Middle frontal gyrus (tissue), 1 donor: ENCODE measurements at regions not wholly inside any gene's neighbourhood (a gene's known extent, or its start where the extent isn't known, plus 50 kb on each side); places are given as distances from the start of the nearest gene placed in this dataset.
A peak's percentile ranks its signal among the peaks of the same experiment; 100 is the strongest.
"Not testable (repeated sequence)": the region's sequence is repeated elsewhere in the genome, so short reads cannot be mapped to it uniquely, and the experiment has no call there.

ENCODE experiments used
- DNase-seq: peaks from one replicate; pipeline ENCODE4 v3.0.0-alpha.2; 2015; ENCODE audit warnings: low spot score; ENCODE audit errors: extremely low spot score

DNA sequence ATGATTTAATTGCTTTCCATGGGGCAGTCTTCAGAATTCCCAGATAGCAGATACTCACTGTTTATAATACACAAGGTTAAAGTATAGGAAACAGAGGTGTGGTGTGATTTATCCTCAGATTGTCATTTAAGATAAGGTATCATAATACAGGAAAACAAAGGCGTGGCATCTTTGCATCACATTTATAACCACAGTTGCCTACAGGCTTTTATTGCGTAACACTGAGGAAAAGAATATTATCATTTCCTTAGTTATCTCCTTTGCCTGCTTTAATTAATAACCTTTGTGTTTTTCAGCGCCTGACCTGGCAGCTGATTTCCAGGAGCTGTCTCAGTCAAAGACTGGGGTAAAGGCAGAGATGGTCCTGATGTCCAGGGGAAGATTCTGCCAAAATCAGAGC lies 68.8 kb downstream of the SSX7 start:
- DNase-seq, result no peak

DNA sequence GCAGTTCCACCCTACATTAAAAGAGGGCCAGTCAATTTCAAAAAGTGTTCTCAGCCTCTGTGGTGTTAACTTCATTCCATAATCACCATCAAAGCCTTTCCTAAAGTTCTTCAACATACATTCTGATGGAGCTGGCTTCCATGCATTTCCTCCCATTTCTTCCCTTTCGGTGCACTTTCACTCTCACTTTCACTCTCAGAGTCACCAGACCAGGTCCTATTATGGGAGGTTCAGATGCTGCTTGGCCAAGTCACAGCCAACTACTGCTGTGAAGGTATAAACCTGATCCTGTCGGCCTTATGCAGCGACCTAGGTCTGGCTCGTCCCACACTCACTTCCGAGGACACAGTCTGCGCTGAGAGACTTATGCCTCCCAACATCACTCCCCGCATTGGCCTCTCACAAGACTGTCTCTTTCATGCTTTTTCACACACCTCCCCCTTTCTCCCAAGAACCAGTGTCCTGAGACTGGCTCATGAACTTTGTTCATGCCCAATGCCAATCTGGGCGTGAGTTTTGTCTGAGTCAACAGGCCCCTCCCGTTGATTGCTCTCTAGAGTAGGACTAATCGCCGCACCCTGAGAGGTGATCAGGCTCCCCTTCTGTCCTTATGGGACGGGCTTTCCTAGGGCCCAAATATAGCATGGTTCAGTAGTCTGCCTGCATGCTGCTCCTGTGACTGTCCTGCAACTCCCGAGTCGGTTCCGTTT lies 60.8 kb upstream of the XAGE1B start:
- no peak for DNase-seq

DNA sequence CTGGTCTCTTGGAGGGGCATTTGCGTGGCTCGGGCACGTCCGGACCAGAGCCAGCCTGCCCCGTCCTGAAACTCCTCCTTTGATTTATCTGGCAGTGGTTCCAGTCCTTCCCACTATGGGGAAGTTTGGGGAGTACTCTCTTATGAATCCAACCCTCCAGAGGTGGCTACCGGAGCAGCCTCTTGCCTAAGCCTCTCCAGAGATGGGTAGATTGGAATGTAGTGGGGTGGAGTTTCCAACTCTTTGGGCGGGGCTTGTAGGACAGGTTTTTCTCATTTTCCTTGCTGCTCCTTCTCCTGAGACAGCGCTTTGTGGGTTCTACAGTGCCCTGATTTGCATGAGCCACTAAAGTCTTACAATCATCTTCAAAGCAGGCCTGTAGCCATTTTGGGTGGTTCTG lies 60.1 kb upstream of the XAGE1B start:
- DNase-seq, result no peak

DNA sequence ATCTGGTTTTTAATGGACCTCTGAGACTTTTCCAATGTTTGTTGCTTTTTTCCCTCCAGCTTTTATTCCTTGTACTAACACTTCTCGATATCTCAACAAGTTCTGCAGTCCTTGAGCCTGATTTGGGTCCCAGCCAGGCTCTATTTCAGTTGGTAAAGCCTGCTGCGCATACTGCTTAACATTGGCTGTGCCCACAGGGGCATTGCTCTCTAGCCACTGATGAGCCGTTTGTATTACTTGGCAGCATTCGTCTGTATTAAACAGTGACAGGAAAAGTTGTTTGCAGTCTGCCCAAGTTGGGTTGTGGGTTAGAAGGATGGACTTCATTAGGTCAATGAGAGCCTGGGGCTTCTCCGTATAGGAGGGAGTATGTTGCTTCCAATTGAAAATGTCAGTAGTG lies 59.6 kb upstream of the XAGE1B start:
- no peak for DNase-seq

DNA sequence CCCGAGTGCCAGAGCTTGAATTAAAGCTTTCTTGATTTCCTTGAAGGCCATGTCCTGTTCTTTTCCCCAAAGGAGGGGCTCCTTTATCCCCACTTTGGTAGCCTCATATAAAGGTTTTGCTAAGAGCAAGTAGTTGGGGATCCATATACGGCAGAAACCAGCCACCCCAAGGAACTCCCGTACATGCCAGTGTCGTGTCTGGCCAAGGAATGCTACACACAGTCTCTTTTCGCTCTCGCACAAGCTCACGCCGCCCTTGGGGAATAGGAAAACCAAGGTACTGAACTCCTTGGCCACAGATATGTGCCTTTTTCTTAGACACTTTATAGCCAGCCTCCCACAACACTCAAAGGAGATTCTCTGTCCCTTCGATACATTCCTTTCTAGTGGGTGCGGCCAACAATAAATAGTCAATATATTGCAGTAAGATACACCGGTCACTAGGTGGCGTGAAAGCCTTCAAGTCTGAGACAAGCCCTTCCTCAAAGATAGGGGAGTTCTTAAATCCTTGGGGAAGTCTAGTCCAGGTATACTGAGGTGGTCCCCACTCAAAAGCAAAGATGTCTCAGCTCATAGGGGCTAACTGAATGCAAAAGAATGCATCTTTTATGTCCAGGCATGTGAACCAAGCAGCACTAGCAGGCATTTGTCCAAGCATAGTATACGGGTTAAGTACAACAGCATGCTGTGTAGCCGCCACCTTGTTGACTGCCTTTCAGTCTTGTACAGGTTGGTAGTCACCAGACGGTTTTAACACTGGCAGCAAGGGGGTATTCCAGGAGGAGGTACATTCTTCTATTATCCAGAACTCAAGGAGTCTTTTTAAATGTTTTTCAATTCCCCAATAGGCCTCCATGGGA lies 57.8 kb upstream of the XAGE1B start:
- peak; percentile 17 for DNase-seq

DNA sequence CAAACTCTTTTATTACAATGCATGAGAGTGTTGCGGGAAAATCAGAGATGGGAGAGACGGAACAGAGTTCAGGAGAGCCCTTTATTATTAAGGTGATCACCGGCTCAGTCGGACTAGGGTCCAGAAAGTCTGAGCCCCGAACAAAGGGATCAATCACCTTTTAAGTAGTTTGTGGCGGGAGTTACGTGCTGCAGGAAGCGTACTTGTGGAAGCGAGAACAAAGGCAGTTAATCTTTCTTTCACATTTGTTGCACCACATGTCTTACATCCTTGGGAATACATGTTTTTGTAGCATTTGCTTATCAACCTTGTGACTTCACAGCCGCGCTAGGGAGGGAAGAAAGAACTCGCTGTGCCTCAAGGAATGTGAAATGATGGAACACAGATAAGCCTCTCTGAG lies 51.3 kb upstream of the XAGE1B start:
- DNase-seq, result not testable (repeated sequence)
